HepG2 (cell line): ENCODE measurements at regions not wholly inside any gene's neighbourhood (a gene's known extent, or its start where the extent isn't known, plus 50 kb on each side); places are given as distances from the start of the nearest gene placed in this dataset.

Experiments
- CBX1 ChIP-seq: IDR thresholded peaks from one replicate; pipeline ENCODE4 v1.6.1; 2016; ENCODE audit warnings: antibody characterized with exemption, low read depth
- KMT2B ChIP-seq: IDR thresholded peaks from 2 replicates; pipeline ENCODE4 v1.6.1; 2016; ENCODE audit warnings: missing genetic modification reagents, missing compliant biosample characterization
- MED1 ChIP-seq: sonication (generic); formaldehyde crosslinking; IDR thresholded peaks from 2 replicates; pipeline ENCODE4 v1.4.0; 2020; ENCODE audit warnings: missing genetic modification reagents
- MXD4 ChIP-seq: IDR thresholded peaks from 2 replicates; pipeline ENCODE4 v1.6.1; 2016; ENCODE audit warnings: mild to moderate bottlenecking, missing biosample characterization, missing genetic modification reagents
- MXI1 ChIP-seq: IDR thresholded peaks from 3 replicates; pipeline ENCODE4 v1.6.1; 2012; ENCODE audit warnings: low read depth, low read length, inconsistent platforms, borderline replicate concordance
- NR2F2 ChIP-seq: IDR thresholded peaks from 2 replicates; pipeline ENCODE4 v1.6.1; 2012; ENCODE audit warnings: low read depth, inconsistent platforms, borderline replicate concordance
- SMC3 ChIP-seq: IDR thresholded peaks from 2 replicates; pipeline ENCODE4 v1.6.1; 2011; ENCODE audit warnings: low read length, improper control_type of control experiment
- TCF12 ChIP-seq, 2 experiments: fragments of 450-650 bp in 1 of 2; sonication (generic) in 1 of 2; formaldehyde crosslinking in 1 of 2; IDR thresholded peaks; 2 replicates each; pipeline versions ENCODE4 v1.6.1 to v1.8.0; 2017 to 2022; ENCODE audit warnings: antibody characterized with exemption in 1 of 2, mild to moderate bottlenecking in 1 of 2, missing genetic modification reagents in 1 of 2, moderate library complexity in 1 of 2
- TFAP4 ChIP-seq: sonication (generic); IDR thresholded peaks from 2 replicates; pipeline ENCODE4 v1.6.1; 2016; ENCODE audit warnings: low read depth, borderline replicate concordance
- THAP9 ChIP-seq: sonication (generic); formaldehyde crosslinking; IDR thresholded peaks from 2 replicates; pipeline ENCODE4; 2020; ENCODE audit warnings: missing genetic modification reagents, mild to moderate bottlenecking, borderline replicate concordance
- TRAFD1 ChIP-seq: sonication (generic); formaldehyde crosslinking; IDR thresholded peaks from 2 replicates; pipeline ENCODE4 v1.5.1; 2020; ENCODE audit warnings: missing genetic modification reagents, mild to moderate bottlenecking, borderline replicate concordance
- ZBTB46 ChIP-seq: sonication (generic); formaldehyde crosslinking; IDR thresholded peaks from 2 replicates; pipeline ENCODE4 v1.4.0; 2020; ENCODE audit warnings: mild to moderate bottlenecking, missing genetic modification reagents, borderline replicate concordance
- ZNF180 ChIP-seq: sonication (generic); formaldehyde crosslinking; IDR thresholded peaks from 2 replicates; pipeline ENCODE4 v1.4.0; 2020; ENCODE audit warnings: low read depth, missing genetic modification reagents, borderline replicate concordance
- ZNF205 ChIP-seq: IDR thresholded peaks from 2 replicates; pipeline ENCODE4 v1.6.1; 2018; ENCODE audit warnings: missing biosample characterization, missing genetic modification reagents
- ZNF235 ChIP-seq: sonication (generic); formaldehyde crosslinking; IDR thresholded peaks from 2 replicates; pipeline ENCODE4 v1.8.1; 2023; ENCODE audit warnings: mild to moderate bottlenecking, missing genetic modification reagents, borderline replicate concordance
- ZNF33A ChIP-seq: sonication (generic); formaldehyde crosslinking; IDR thresholded peaks from 2 replicates; pipeline ENCODE4 v1.5.1; 2020; ENCODE audit warnings: missing genetic modification reagents, mild to moderate bottlenecking, moderate library complexity, borderline replicate concordance
- ZNF343 ChIP-seq: sonication (generic); formaldehyde crosslinking; IDR thresholded peaks from 2 replicates; pipeline ENCODE4 v1.4.0; 2020; ENCODE audit warnings: mild to moderate bottlenecking, missing genetic modification reagents
- ZNF441 ChIP-seq: sonication (generic); formaldehyde crosslinking; IDR thresholded peaks from 2 replicates; pipeline ENCODE4 v1.7.0; 2021; ENCODE audit warnings: missing genetic modification reagents, borderline replicate concordance
- ZNF484 ChIP-seq: sonication (generic); formaldehyde crosslinking; IDR thresholded peaks from 2 replicates; pipeline ENCODE4 v1.5.1; 2020; ENCODE audit warnings: mild to moderate bottlenecking, low read depth, missing genetic modification reagents, borderline replicate concordance
- ZNF510 ChIP-seq: sonication (generic); formaldehyde crosslinking; IDR thresholded peaks from 2 replicates; pipeline ENCODE4 v1.4.0; 2020; ENCODE audit warnings: low read depth, mild to moderate bottlenecking, missing genetic modification reagents
- ZNF576 ChIP-seq: sonication (generic); formaldehyde crosslinking; IDR thresholded peaks from 2 replicates; pipeline ENCODE4 v1.4.0; 2020; ENCODE audit warnings: mild to moderate bottlenecking, missing genetic modification reagents
- ZNF670 ChIP-seq: sonication (generic); formaldehyde crosslinking; IDR thresholded peaks from 2 replicates; pipeline ENCODE4 v1.8.0; 2022; ENCODE audit warnings: mild to moderate bottlenecking, missing genetic modification reagents, borderline replicate concordance

GRCh38 chr10:58967551-58968388, 208.7 kb upstream of the PHYHIPL start (continued):
- TF ChIP-seq THAP9 (CRISPR knock-in tag) (peak; percentile 70; the same call in 1 of the 2 replicates), ZNF441 (CRISPR knock-in tag) (no peak), ZNF343 (CRISPR knock-in tag) (no peak), MED1 (CRISPR knock-in tag) (peak; percentile 89), ZNF670 (CRISPR knock-in tag) (no peak), KMT2B (peak; percentile 78), TRAFD1 (CRISPR knock-in tag) (no peak), MXD4 (CRISPR knock-in tag) (no peak), TFAP4 (peak; percentile 42; the same call in 1 of the 2 replicates), ZBTB46 (no peak), NR2F2 (no peak; the same call in 1 of the 2 replicates), ZNF33A (no peak), SMC3 (no peak), ZNF235 (CRISPR knock-in tag) (no peak), TCF12 (IDR thresholded peaks at IDR 0.05) (no peak), TCF12 (CRISPR knock-in tag; IDR thresholded peaks at IDR 0.05) (no peak), ZNF180 (CRISPR knock-in tag) (no peak), ZNF510 (CRISPR knock-in tag) (no peak), ZNF205 (CRISPR knock-in tag) (peak; percentile 93), CBX1 (peak; percentile 38), ZNF484 (no peak), ZNF576 (CRISPR knock-in tag) (no peak), MXI1 (peak; percentile 57; the same call in 1 of the 3 replicates)
